ENCODE measurements at regions not wholly inside any gene's neighbourhood (a gene's known extent, or its start where the extent isn't known, plus 50 kb on each side); places are given as distances from the start of the nearest gene placed in this dataset.
"Not testable (repeated sequence)": the region's sequence is repeated elsewhere in the genome, so short reads cannot be mapped to it uniquely, and the experiment has no call there.

- no peak for TF ChIP-seq CTCF (IDR thresholded peaks at IDR 0.05; ENCODE audit: insufficient read depth, low read depth, low read length)
- POLR2A ChIA-PET, result no interaction called here
- CTCF ChIA-PET, result no interaction called here
These were observed 115.0 kb upstream of the ZNF516 start for GRCh38 chr18:76610012-76610411.

GRCh38 chr18:76605341-76605929, 110.4 kb upstream of the ZNF516 start:
- no peak overlapping the region for H3K4me3 ChIP-seq (ENCODE audit: low read depth, low read length)
- no peaks in the 10 kb centered on the region for H3K27me3 ChIP-seq (ENCODE audit: control insufficient read depth, insufficient read depth, low read length)
- TF ChIP-seq CTCF (IDR thresholded peaks at IDR 0.05; ENCODE audit: insufficient read depth, low read depth, low read length), result no peak
- POLR2A ChIA-PET, result no interaction called here
- H3K36me3 ChIP-seq (ENCODE audit: control insufficient read depth, insufficient read depth, low read length), result no peaks in the 10 kb centered on the region
- CTCF ChIA-PET, result interaction anchor here (1.4 to 1.5 kb wide), 2 partner anchors 11 to 15 kb away, joined by 4 to 6 read pairs; no protein-coding TSS in a partner anchor
- no peak for DNase-seq (ENCODE audit: low read depth)

More at GRCh38 chr18:76610012-76610411, 115.0 kb upstream of the ZNF516 start:
- H3K27me3 ChIP-seq (ENCODE audit: control insufficient read depth, insufficient read depth, low read length), result no peaks in the 10 kb centered on the region
- DNase-seq (ENCODE audit: low read depth), result no peak
- H3K36me3 ChIP-seq (ENCODE audit: control insufficient read depth, insufficient read depth, low read length), result no peaks in the 10 kb centered on the region
- no peak overlapping the region for H3K4me3 ChIP-seq (ENCODE audit: low read depth, low read length)

- POLR2A ChIA-PET, result no interaction called here
- DNase-seq (ENCODE audit: low read depth), result no peak
- CTCF ChIA-PET, result interaction anchor here (1.4 to 1.5 kb wide), 2 partner anchors 11 to 16 kb away, joined by 4 to 6 read pairs; no protein-coding TSS in a partner anchor
- Histone ChIP-seq H3K4me3 (ENCODE audit: low read depth, low read length) (no peak overlapping the region), H3K36me3 (ENCODE audit: control insufficient read depth, insufficient read depth, low read length) (no peaks in the 10 kb centered on the region), H3K27me3 (ENCODE audit: control insufficient read depth, insufficient read depth, low read length) (no peaks in the 10 kb centered on the region)
- no peak for TF ChIP-seq CTCF (IDR thresholded peaks at IDR 0.05; ENCODE audit: insufficient read depth, low read depth, low read length)
These were observed 109.8 kb upstream of the ZNF516 start for GRCh38 chr18:76604935-76605240.

GRCh38 chr18:76604108-76604934, 109.3 kb upstream of the ZNF516 start:
- CTCF ChIA-PET, result interaction anchor here (0.8 to 1.5 kb wide), 3 partner anchors 10 to 16 kb away, joined by 3 to 6 read pairs (median 4); no protein-coding TSS in a partner anchor
- H3K27me3 ChIP-seq (ENCODE audit: control insufficient read depth, insufficient read depth, low read length), result no peaks in the 10 kb centered on the region
- no peak for DNase-seq (ENCODE audit: low read depth)
- POLR2A ChIA-PET, result no interaction called here
- TF ChIP-seq CTCF (IDR thresholded peaks at IDR 0.05; ENCODE audit: insufficient read depth, low read depth, low read length), result no peak
- no peaks in the 10 kb centered on the region for H3K36me3 ChIP-seq (ENCODE audit: control insufficient read depth, insufficient read depth, low read length)
- H3K4me3 ChIP-seq (ENCODE audit: low read depth, low read length), result no peak overlapping the region

- ChIA-PET CTCF (no interaction called here), POLR2A (no interaction called here)
- no peak for DNase-seq (ENCODE audit: low read depth)
- no peaks in the 10 kb centered on the region for H3K27me3 ChIP-seq (ENCODE audit: control insufficient read depth, insufficient read depth, low read length)
- H3K36me3 ChIP-seq (ENCODE audit: control insufficient read depth, insufficient read depth, low read length), result no peaks in the 10 kb centered on the region
- no peak for TF ChIP-seq CTCF (IDR thresholded peaks at IDR 0.05; ENCODE audit: insufficient read depth, low read depth, low read length)
- no peak overlapping the region for H3K4me3 ChIP-seq (ENCODE audit: low read depth, low read length)
These were observed 107.1 kb upstream of the ZNF516 start for GRCh38 chr18:76602191-76602590.

- H3K27me3 ChIP-seq (ENCODE audit: control insufficient read depth, insufficient read depth, low read length); H3K36me3 ChIP-seq (ENCODE audit: control insufficient read depth, insufficient read depth, low read length); DNase-seq (ENCODE audit: low read depth); H3K4me3 ChIP-seq (ENCODE audit: low read depth, low read length); POLR2A ChIA-PET: not testable (repeated sequence)
- CTCF ChIA-PET, result interaction anchor here (0.9 kb wide), 1 partner anchor 59 kb away, joined by 3 read pairs; no protein-coding TSS in a partner anchor
These were observed 105.0 kb upstream of the ZNF516 start for GRCh38 chr18:76600076-76600475.

Data from BJ (cell line).